ENCODE measurements at regions not wholly inside any gene's neighbourhood (a gene's known extent, or its start where the extent isn't known, plus 50 kb on each side); places are given as distances from the start of the nearest gene placed in this dataset.

DNA sequence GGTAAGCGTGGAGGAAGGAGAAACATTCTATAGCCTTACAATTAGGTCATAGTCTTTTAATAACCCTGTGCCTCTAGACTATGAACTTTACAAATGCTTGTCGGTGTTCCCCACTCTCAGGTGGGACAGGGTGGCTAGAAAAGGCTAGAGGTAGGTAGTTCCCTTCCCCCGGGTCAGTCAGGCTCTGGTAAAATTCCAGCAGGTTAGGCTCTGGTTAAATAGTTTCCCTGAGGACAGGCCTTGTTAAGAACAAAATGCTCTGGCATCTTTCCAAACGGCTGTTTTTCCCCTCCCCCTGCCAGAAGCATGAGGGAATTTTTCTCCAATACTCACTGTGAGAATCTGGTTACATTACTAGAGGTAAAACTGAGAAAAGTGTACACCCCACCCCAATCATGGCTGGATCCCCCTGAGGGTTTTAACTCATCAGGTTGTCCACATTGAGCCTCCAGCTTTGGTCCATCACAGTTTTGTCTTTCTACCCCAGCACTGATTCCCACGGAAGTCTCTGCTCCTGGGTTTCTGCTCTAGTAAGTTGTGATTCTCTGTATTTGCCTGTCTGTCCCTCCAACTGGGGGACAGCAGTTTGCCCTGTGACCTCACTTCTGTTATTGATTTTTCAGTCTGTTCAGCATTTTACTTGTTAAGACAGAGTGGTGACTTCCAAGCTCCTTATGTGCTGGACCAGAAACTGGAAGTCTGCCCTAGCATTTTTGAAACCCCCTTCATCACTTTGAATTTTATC lies 84.7 kb upstream of the ADGRF1 start:
- Mint-ChIP-seq H3K36me3 (ENCODE audit: low read depth) (no peaks in the 10 kb centered on the region), H3K27me3 (peaks cover 5% of the 10 kb centered on the region), H3K9me3 (no peaks in the 10 kb centered on the region), H3K4me3 (no peak overlapping the region), H3K4me1 (no peaks in the 10 kb centered on the region), H3K27ac (no peak overlapping the region)
- ChIA-PET CTCF (no interaction called here), POLR2A (no interaction called here)
- intact Hi-C loops (cut with micrococcal nuclease) = no loop called here
- ATAC-seq (ENCODE audit: low read depth) (no peak), DNase-seq (no peak)
- TF ChIP-seq, protein P1, sequence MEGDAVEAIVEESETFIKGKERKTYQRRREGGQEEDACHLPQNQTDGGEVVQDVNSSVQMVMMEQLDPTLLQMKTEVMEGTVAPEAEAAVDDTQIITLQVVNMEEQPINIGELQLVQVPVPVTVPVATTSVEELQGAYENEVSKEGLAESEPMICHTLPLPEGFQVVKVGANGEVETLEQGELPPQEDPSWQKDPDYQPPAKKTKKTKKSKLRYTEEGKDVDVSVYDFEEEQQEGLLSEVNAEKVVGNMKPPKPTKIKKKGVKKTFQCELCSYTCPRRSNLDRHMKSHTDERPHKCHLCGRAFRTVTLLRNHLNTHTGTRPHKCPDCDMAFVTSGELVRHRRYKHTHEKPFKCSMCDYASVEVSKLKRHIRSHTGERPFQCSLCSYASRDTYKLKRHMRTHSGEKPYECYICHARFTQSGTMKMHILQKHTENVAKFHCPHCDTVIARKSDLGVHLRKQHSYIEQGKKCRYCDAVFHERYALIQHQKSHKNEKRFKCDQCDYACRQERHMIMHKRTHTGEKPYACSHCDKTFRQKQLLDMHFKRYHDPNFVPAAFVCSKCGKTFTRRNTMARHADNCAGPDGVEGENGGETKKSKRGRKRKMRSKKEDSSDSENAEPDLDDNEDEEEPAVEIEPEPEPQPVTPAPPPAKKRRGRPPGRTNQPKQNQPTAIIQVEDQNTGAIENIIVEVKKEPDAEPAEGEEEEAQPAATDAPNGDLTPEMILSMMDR (IDR thresholded peaks at IDR 0.05) = no peak

DNA sequence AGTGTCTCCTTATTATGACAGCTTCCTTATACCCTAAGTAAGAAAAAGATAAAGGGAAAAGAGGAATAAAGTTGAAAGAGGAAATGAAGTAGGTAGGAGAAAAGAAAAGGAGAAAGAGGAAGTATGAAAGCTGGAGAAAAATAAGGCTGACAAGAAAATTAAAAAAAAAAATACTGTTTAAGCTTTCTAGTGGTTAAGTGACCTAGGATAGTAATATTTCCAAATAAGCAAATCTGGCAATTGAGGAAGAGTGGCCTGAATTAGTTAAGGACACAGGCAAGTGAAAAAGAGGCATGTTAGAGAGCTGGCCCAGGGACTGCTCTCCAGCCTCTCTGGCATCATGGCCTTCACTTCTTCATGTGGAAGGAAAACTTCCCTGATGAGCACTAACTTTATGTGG lies 76.5 kb upstream of the ADGRF1 start:
- Mint-ChIP-seq H3K4me1 (no peaks in the 10 kb centered on the region), H3K9me3 (no peaks in the 10 kb centered on the region), H3K27ac (no peak overlapping the region), H3K4me3 (no peak overlapping the region), H3K27me3 (peaks cover 2% of the 10 kb centered on the region), H3K36me3 (ENCODE audit: low read depth) (no peaks in the 10 kb centered on the region)
- ATAC-seq (ENCODE audit: low read depth) (no peak), DNase-seq (no peak)
- ChIA-PET CTCF (no interaction called here), POLR2A (no interaction called here)
- intact Hi-C loops (cut with micrococcal nuclease) = no loop called here
- TF ChIP-seq, protein P1 (IDR thresholded peaks at IDR 0.05) = no peak

DNA sequence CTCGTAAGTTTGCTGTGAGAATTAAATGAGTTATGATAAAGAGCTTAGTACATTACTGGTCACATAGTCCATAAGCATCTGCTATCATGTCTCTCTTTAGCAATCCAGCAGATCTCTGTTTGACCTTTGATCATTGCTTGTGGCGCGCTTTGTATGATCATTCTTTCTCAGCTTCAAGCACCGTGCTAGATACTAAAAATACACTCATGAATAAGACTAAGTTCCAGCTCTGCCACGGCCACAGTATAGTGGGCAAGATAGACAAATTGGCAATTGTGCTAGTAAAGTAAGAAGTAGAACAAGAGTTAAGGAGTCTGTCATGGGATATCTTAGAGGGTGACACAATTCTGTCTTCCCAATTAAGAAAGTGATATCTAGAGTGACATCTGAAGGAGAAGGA lies 75.2 kb upstream of the ADGRF1 start:
- TF ChIP-seq, protein P1 (IDR thresholded peaks at IDR 0.05) = no peak
- no peak overlapping the region for H3K4me3 Mint-ChIP-seq
- H3K36me3 Mint-ChIP-seq (ENCODE audit: low read depth) = no peaks in the 10 kb centered on the region
- POLR2A ChIA-PET = no interaction called here
- H3K27me3 Mint-ChIP-seq = peaks cover 2% of the 10 kb centered on the region
- no peak overlapping the region for H3K27ac Mint-ChIP-seq
- intact Hi-C loops (cut with micrococcal nuclease) = no loop called here
- CTCF ChIA-PET = no interaction called here
- DNase-seq (no peak), ATAC-seq (ENCODE audit: low read depth) (no peak)
- no peaks in the 10 kb centered on the region for H3K4me1 Mint-ChIP-seq
- no peaks in the 10 kb centered on the region for H3K9me3 Mint-ChIP-seq

DNA sequence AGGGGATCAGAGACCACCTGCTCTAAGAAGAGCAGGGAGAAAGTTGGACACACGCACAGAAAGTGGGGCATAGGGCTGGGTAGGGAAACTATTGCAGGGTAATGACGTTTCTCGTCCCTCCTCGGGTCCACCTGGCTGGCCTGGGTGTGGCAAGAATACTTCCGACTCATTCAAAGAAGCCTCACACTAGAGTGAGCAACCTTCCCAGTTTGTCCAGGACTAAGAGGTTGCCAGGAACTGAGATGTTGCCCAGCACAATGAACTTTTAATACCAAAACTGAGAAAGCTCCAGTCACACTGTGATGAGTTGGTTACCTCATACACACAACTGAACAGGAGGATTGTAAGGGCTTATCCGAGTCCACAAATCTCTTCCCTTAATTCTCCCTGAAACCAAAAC lies 74.5 kb upstream of the ADGRF1 start:
- no peaks in the 10 kb centered on the region for H3K4me1 Mint-ChIP-seq
- DNase-seq = no peak
- H3K27ac Mint-ChIP-seq = no peak overlapping the region
- POLR2A ChIA-PET = no interaction called here
- CTCF ChIA-PET = no interaction called here
- H3K36me3 Mint-ChIP-seq (ENCODE audit: low read depth) = no peaks in the 10 kb centered on the region
- no peak for ATAC-seq (ENCODE audit: low read depth)
- TF ChIP-seq, protein P1 (IDR thresholded peaks at IDR 0.05) = no peak
- no peak overlapping the region for H3K4me3 Mint-ChIP-seq
- H3K9me3 Mint-ChIP-seq = no peaks in the 10 kb centered on the region
- H3K27me3 Mint-ChIP-seq = peaks cover 2% of the 10 kb centered on the region
- intact Hi-C loops (cut with micrococcal nuclease) = no loop called here

DNA sequence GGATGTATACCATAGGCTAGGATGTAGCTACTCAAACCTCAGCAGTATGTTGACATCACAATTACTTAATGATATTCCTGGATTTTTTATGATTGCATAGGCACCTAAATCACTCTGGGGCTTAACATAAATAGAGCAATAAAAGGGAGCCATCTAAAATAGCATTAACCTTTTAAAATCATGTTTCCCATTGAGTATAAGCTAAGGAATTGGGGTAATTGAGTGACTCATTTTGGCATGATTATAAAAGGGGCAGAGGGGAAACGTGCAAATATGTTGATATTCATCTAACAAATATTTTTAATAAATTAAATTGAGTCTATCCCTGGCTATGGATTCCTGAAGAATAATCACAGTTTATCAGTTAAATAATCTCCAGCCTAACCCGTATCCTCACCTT lies 74.0 kb upstream of the ADGRF1 start:
- intact Hi-C loops (cut with micrococcal nuclease) = no loop called here
- ChIA-PET CTCF (no interaction called here), POLR2A (no interaction called here)
- no peaks in the 10 kb centered on the region for H3K36me3 Mint-ChIP-seq (ENCODE audit: low read depth)
- TF ChIP-seq, protein P1 (IDR thresholded peaks at IDR 0.05) = no peak
- H3K9me3 Mint-ChIP-seq = no peaks in the 10 kb centered on the region
- H3K27ac Mint-ChIP-seq = no peak overlapping the region
- DNase-seq (no peak), ATAC-seq (ENCODE audit: low read depth) (no peak)
- H3K4me1 Mint-ChIP-seq = no peaks in the 10 kb centered on the region
- H3K4me3 Mint-ChIP-seq = no peak overlapping the region
- H3K27me3 Mint-ChIP-seq = peaks cover 2% of the 10 kb centered on the region

Data from activated B cell treated with CpG ODN at 0.5 μM for 24 hours (primary cell).